ENCODE measurements at regions not wholly inside any gene's neighbourhood (a gene's known extent, or its start where the extent isn't known, plus 50 kb on each side); places are given as distances from the start of the nearest gene placed in this dataset.

GRCh38 chr5:171569065-171569712, 149.7 kb downstream of the FGF18 start:
- Histone ChIP-seq H4K91ac (ENCODE audit: insufficient read depth, low read depth, low read length) (no peak overlapping the region), H3K9me1 (ENCODE audit: insufficient read depth, low read length) (no peaks in the 10 kb centered on the region; the same call in 1 of the 2 replicates), H2AK5ac (ENCODE audit: low read depth, low read length) (no peak overlapping the region), H3K9me3 (ENCODE audit: control insufficient read depth, insufficient read depth, low read length) (no peaks in the 10 kb centered on the region), H2BK20ac (ENCODE audit: low read depth, low read length) (no peak overlapping the region), H3K4me2 (ENCODE audit: low read depth, low read length) (no peak overlapping the region), H3K56ac (ENCODE audit: extremely low read depth, insufficient read depth, low read length) (no peak overlapping the region), H4K20me1 (ENCODE audit: insufficient read depth, low read length) (no peaks in the 10 kb centered on the region), H3K27ac (ENCODE audit: insufficient read depth, low read length) (no peak overlapping the region), H3K36me3 (ENCODE audit: control insufficient read depth, insufficient read depth, low read length) (no peaks in the 10 kb centered on the region), H3K4ac (ENCODE audit: low read depth, low read length) (no peak overlapping the region), H2BK5ac (ENCODE audit: low read depth, low read length, poor library complexity, severe bottlenecking) (no peak overlapping the region), H2AFZ (replicated peaks; ENCODE audit: low read length, poor library complexity) (no peak overlapping the region), H3K9ac (ENCODE audit: low read depth, low read length) (no peak overlapping the region), H2BK15ac (ENCODE audit: low read depth, low read length) (no peak overlapping the region), H3K4me1 (ENCODE audit: control insufficient read depth, insufficient read depth, low read length) (no peaks in the 10 kb centered on the region; the same call in 1 of the 2 replicates), H4K8ac (ENCODE audit: low read depth in 2 of 2, low read length in 2 of 2) (no peak overlapping the region), H3K14ac (replicated peaks; ENCODE audit: low read depth, low read length) (no peak overlapping the region), H2AK9ac (replicated peaks; ENCODE audit: low read depth, low read length, poor library complexity) (no peak overlapping the region), H3K18ac (ENCODE audit: low read depth, low read length) (no peak overlapping the region), H3K27me3 (ENCODE audit: control insufficient read depth, insufficient read depth, low read length) (peaks cover 5% of the 10 kb centered on the region; the same call in 1 of the 2 replicates), H2BK120ac (ENCODE audit: low read depth, low read length) (no peak overlapping the region), H3K23ac (ENCODE audit: low read depth, low read length) (no peak overlapping the region), H4K5ac (ENCODE audit: low read depth, low read length) (no peak overlapping the region), H3K79me1 (ENCODE audit: low read depth in 1 of 2, low read length in 2 of 2) (no peaks in the 10 kb centered on the region), H3K4me3 (ENCODE audit: insufficient read depth, low read depth, low read length) (no peak overlapping the region)
- ChIA-PET CTCF (no interaction called here), POLR2A (ENCODE audit: unreplicated experiment) (no interaction called here)
- no CpG with 5 or more reads among the region's 1 CpG for WGBS, 2 experiments (ENCODE audit: extremely low coverage in 2 of 2, insufficient read length in 1 of 2)
- TF ChIP-seq USF2 (IDR thresholded peaks at IDR 0.05; ENCODE audit: low read depth, low read length) = no peak
- no peak for TF ChIP-seq NFE2L2 (IDR thresholded peaks at IDR 0.05; ENCODE audit: low read depth, low read length)
- TF ChIP-seq RFX5 (IDR thresholded peaks at IDR 0.05; ENCODE audit: low read depth, low read length) = no peak
- no peak for TF ChIP-seq SMC3 (IDR thresholded peaks at IDR 0.05; ENCODE audit: low read depth, low read length)
- TF ChIP-seq MXI1 (IDR thresholded peaks at IDR 0.05; ENCODE audit: borderline replicate concordance, low read depth, low read length) = no peak
- no peak for TF ChIP-seq BHLHE40 (IDR thresholded peaks at IDR 0.05; ENCODE audit: low read depth, low read length)
- TF ChIP-seq MAZ (IDR thresholded peaks at IDR 0.05; ENCODE audit: borderline replicate concordance, low read depth, low read length) = no peak
- BruUV-seq (replicated peaks) = no TSS peak
- intact Hi-C loops (cut with micrococcal nuclease) = no loop called here
- ATAC-seq (ENCODE audit: low read depth) (no peak), DNase-seq (no peak)
- in situ Hi-C loops (cut with MboI; ENCODE audit: low sequenced_read_pairs) = no loop called here
- dilution Hi-C loops (cut with HindIII; ENCODE audit: low sequenced_read_pairs, unreplicated experiment) = no loop called here
